ENCODE measurements at regions not wholly inside any gene's neighbourhood (a gene's known extent, or its start where the extent isn't known, plus 50 kb on each side); places are given as distances from the start of the nearest gene placed in this dataset.

GRCh38 chrX:40177942-40178715 is 80.4 kb upstream of the BCOR start:
- H3K27me3 ChIP-seq, result peaks cover under 1% of the 10 kb centered on the region
- DNase-seq, result no peak
- no peaks in the 10 kb centered on the region for H3K4me1 ChIP-seq
- TF ChIP-seq CTCF (IDR thresholded peaks at IDR 0.05), result no peak
- no peaks in the 10 kb centered on the region for H3K9me3 ChIP-seq
- no peaks in the 10 kb centered on the region for H3K36me3 ChIP-seq
- no peak overlapping the region for H3K9ac ChIP-seq (ENCODE audit: low read depth in 2 of 2, low read length in 2 of 2)
- H3K27ac ChIP-seq, result no peak overlapping the region
- intact Hi-C loops (cut with DNase I), result loop anchor here (10.0 kb wide), 1 partner anchor 163 kb away; no protein-coding TSS in a partner anchor
- H3K4me3 ChIP-seq, result no peak overlapping the region

GRCh38 chrX:40177489-40177888 is 79.7 kb upstream of the BCOR start:
- Histone ChIP-seq H3K27ac (peak overlapping the region; percentile 93), H3K9me3 (no peaks in the 10 kb centered on the region), H3K36me3 (no peaks in the 10 kb centered on the region), H3K9ac (ENCODE audit: low read depth in 2 of 2, low read length in 2 of 2) (peak overlapping the region in 1 of 2 donors; percentile 54), H3K4me1 (no peaks in the 10 kb centered on the region), H3K27me3 (peaks cover 7% of the 10 kb centered on the region), H3K4me3 (peak overlapping the region; percentile 36)
- no peak for DNase-seq
- intact Hi-C loops (cut with DNase I), result loop anchor here (10.0 kb wide), 1 partner anchor 163 kb away; no protein-coding TSS in a partner anchor
- no peak for TF ChIP-seq CTCF (IDR thresholded peaks at IDR 0.05)

- Histone ChIP-seq H3K36me3 (no peaks in the 10 kb centered on the region), H3K4me1 (no peaks in the 10 kb centered on the region), H3K9ac (ENCODE audit: low read depth in 2 of 2, low read length in 2 of 2) (peak overlapping the region; percentile 54 to 63), H3K27ac (peak overlapping the region; percentile 93), H3K4me3 (peak overlapping the region; percentile 36), H3K27me3 (peaks cover 8% of the 10 kb centered on the region), H3K9me3 (no peaks in the 10 kb centered on the region)
- TF ChIP-seq CTCF (IDR thresholded peaks at IDR 0.05), result no peak
- intact Hi-C loops (cut with DNase I), result loop anchor here (10.0 kb wide), 1 partner anchor 162 kb away; no protein-coding TSS in a partner anchor
- DNase-seq, result peak; percentile 26
These were observed 79.3 kb upstream of the BCOR start for GRCh38 chrX:40177117-40177430.

- peak; percentile 71 for DNase-seq
- peak overlapping the region; percentile 93 for H3K27ac ChIP-seq
- intact Hi-C loops (cut with DNase I), result loop anchor here (10.0 kb wide), 1 partner anchor 162 kb away; no protein-coding TSS in a partner anchor
- H3K9ac ChIP-seq (ENCODE audit: low read depth in 2 of 2, low read length in 2 of 2), result peak overlapping the region; percentile 75 to 82
- H3K9me3 ChIP-seq, result no peaks in the 10 kb centered on the region
- H3K4me1 ChIP-seq, result no peaks in the 10 kb centered on the region
- peak overlapping the region; percentile 36 for H3K4me3 ChIP-seq
- H3K27me3 ChIP-seq, result peaks cover 12% of the 10 kb centered on the region
- no peak for TF ChIP-seq CTCF (IDR thresholded peaks at IDR 0.05)
- no peaks in the 10 kb centered on the region for H3K36me3 ChIP-seq
These were observed 78.8 kb upstream of the BCOR start for GRCh38 chrX:40176351-40177116.

GRCh38 chrX:40175511-40176350 is 78.0 kb upstream of the BCOR start:
- H3K9ac ChIP-seq (ENCODE audit: low read depth in 2 of 2, low read length in 2 of 2), result peak overlapping the region; percentile 75 to 82
- H3K4me3 ChIP-seq, result peak overlapping the region; percentile 36
- no peaks in the 10 kb centered on the region for H3K36me3 ChIP-seq
- H3K4me1 ChIP-seq, result no peaks in the 10 kb centered on the region
- peak; percentile 79 for DNase-seq
- TF ChIP-seq CTCF (IDR thresholded peaks at IDR 0.05), result no peak
- intact Hi-C loops (cut with DNase I), result loop anchor here (10.0 kb wide), 1 partner anchor 161 kb away; no protein-coding TSS in a partner anchor
- peaks cover 16% of the 10 kb centered on the region for H3K27me3 ChIP-seq
- no peaks in the 10 kb centered on the region for H3K9me3 ChIP-seq
- peak overlapping the region; percentile 93 for H3K27ac ChIP-seq
